Fibroblast of the aortic adventitia (primary cell): ENCODE measurements at regions not wholly inside any gene's neighbourhood (a gene's known extent, or its start where the extent isn't known, plus 50 kb on each side); places are given as distances from the start of the nearest gene placed in this dataset.
A peak's percentile ranks its signal among the peaks of the same experiment; 100 is the strongest.

ENCODE experiments used
- DNase-seq: peaks from one replicate; pipeline ENCODE4 v3.0.0-alpha.2; 2010; ENCODE audit warnings: low read depth
- H3K4me3 ChIP-seq: 2 replicates; pipeline ENCODE4 v1.5.1; 2011; ENCODE audit warnings: low read depth, mild to moderate bottlenecking, control low read depth, low read length, moderate library complexity
- TF ChIP-seq, protein P1 (sequence below): IDR thresholded peaks from 2 replicates; pipeline ENCODE4 v1.5.1; 2011; ENCODE audit warnings: mild to moderate bottlenecking, low read length, control low read depth, inconsistent platforms; ENCODE audit not compliant: insufficient read depth

GRCh38 chr13:93098972-93099371, 127.6 kb upstream of the GPC6 start:
- TF ChIP-seq, protein P1, sequence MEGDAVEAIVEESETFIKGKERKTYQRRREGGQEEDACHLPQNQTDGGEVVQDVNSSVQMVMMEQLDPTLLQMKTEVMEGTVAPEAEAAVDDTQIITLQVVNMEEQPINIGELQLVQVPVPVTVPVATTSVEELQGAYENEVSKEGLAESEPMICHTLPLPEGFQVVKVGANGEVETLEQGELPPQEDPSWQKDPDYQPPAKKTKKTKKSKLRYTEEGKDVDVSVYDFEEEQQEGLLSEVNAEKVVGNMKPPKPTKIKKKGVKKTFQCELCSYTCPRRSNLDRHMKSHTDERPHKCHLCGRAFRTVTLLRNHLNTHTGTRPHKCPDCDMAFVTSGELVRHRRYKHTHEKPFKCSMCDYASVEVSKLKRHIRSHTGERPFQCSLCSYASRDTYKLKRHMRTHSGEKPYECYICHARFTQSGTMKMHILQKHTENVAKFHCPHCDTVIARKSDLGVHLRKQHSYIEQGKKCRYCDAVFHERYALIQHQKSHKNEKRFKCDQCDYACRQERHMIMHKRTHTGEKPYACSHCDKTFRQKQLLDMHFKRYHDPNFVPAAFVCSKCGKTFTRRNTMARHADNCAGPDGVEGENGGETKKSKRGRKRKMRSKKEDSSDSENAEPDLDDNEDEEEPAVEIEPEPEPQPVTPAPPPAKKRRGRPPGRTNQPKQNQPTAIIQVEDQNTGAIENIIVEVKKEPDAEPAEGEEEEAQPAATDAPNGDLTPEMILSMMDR, result no peak
- H3K4me3 ChIP-seq, result no peak overlapping the region
- no peak for DNase-seq

DNA sequence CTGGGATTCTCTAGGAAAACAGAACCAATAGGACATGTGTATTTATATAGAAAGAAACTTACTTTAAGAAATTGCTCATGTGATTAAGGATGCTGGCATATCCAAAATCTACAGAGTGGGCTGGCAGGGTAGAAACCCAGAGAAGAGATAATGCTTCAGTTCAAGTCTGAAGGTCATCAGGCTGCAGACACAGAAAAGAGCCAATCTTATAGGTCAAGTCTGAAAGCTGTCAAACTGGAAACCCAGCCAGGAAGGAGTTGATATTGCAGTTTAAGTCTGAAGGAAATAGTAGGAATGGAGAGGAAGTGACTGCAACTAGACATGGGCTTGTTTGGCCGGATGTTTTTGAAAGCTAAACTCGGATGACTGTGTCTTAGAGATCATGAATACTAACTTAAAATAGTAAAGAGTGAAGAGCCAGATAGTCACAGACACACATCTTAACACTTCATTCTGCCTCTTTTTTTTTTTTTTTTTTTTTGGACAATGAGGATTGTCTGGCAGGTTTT, 125.3 kb upstream of the GPC6 start:
- DNase-seq, result no peak
- TF ChIP-seq, protein P1, result no peak

DNA sequence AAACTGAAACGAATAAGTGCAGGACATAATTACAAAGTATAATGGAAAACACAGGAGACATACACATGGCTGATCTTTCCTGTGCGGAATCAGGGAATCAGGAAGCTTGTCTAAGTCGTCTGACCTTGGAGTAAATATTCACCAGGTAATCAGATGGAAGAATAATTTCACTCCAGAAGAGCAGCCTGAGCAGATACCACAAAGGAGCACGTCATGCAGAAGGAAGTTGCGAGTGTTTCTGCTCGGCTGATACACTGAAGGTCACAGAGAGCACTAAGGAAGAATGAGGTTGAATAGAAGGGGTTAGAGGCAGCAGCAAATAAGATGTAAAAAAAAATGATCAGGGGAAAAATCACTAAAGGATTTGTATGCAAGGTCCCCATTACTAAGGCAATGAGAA, 122.3 kb upstream of the GPC6 start:
- H3K4me3 ChIP-seq, result no peak overlapping the region
- no peak for DNase-seq
- TF ChIP-seq, protein P1, result no peak

More for the DNA sequence above, 125.3 kb upstream of the GPC6 start:
- H3K4me3 ChIP-seq, result no peak overlapping the region

- TF ChIP-seq, protein P1, result no peak
- H3K4me3 ChIP-seq, result no peak overlapping the region
- DNase-seq, result peak; percentile 2
Measured at GRCh38 chr13:93108111-93108601, 118.5 kb upstream of the GPC6 start.

DNA sequence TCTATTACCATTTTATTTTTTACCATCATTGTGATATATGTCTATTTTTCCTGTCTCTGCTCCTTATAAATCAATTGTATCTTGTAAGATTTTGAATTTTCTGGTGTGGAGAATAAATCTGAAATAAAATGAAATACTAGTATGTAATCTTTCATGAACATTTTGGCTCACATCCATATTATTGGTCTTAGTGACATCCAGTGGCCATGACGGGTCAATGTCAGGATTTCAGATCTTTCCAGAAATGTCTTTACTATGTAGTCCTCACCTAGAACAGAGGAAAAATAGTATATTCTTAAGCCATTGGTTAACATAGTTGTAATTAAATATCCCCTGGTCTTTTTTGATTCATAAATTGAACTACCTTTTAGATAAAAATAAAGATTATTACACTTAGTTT, 109.8 kb upstream of the GPC6 start:
- TF ChIP-seq, protein P1, result no peak
- H3K4me3 ChIP-seq, result no peak overlapping the region
- no peak for DNase-seq

GRCh38 chr13:93118081-93118615, 108.5 kb upstream of the GPC6 start:
- TF ChIP-seq, protein P1, result no peak
- no peak overlapping the region for H3K4me3 ChIP-seq
- DNase-seq, result no peak

- no peak overlapping the region for H3K4me3 ChIP-seq
- DNase-seq, result no peak
- TF ChIP-seq, protein P1, result no peak
Measured at GRCh38 chr13:93140912-93141311, 85.7 kb upstream of the GPC6 start.
